CD4-positive, alpha-beta T cell (primary cell): ENCODE measurements at regions not wholly inside any gene's neighbourhood (a gene's known extent, or its start where the extent isn't known, plus 50 kb on each side); places are given as distances from the start of the nearest gene placed in this dataset.

ENCODE experiments used
- ATAC-seq: fragments of 200-7000 bp; cut with Tn5 transposase; one replicate; pipeline ENCODE4 v1.10.0; 2022; ENCODE audit warnings: mild to moderate bottlenecking; ENCODE audit not compliant: poor library complexity
- CTCF ChIA-PET: fragments of 350-600 bp; sonication (Branson Sonifier 250); formaldehyde crosslinking; loops from one replicate; lab custom pipeline; 2021; ENCODE audit warnings: antibody characterized with exemption, inconsistent platforms; lab: Charles Lee
- POLR2A ChIA-PET: fragments of 350-600 bp; sonication (Branson Sonifier 250); formaldehyde crosslinking; loops from one replicate; lab custom pipeline; 2021; ENCODE audit warnings: antibody characterized with exemption, inconsistent platforms; lab: Charles Lee
- DNase-seq, 14 experiments: peaks; one replicate each; pipeline ENCODE4 v3.0.0-alpha.2; 2013 to 2020; ENCODE audit warnings: mixed read lengths in 2 of 14
- H3K27ac ChIP-seq, 2 donors: one replicate each; pipeline versions ENCODE4 v1.5.1 to v1.7.0; 2013; ENCODE audit warnings: low read length in 2 of 2, low read depth in 1 of 2, mild to moderate bottlenecking in 1 of 2
- H3K27me3 ChIP-seq, 2 experiments: 1 replicate in 1 of 2; 2 replicates in 1 of 2; pipeline versions ENCODE4 v1.6.1 to v1.7.0; 2013; ENCODE audit warnings: low read length in 2 of 2, control low read depth in 1 of 2, mild to moderate bottlenecking in 1 of 2, moderate library complexity in 1 of 2; ENCODE audit not compliant: insufficient read depth in 2 of 2, control insufficient read depth in 1 of 2
- H3K36me3 ChIP-seq: one replicate; pipeline ENCODE4 v1.6.1; 2013; ENCODE audit warnings: low read length, control low read depth; ENCODE audit not compliant: insufficient read depth
- H3K4me1 ChIP-seq: one replicate; pipeline ENCODE4 v1.6.1; 2013; ENCODE audit warnings: low read length, control low read depth; ENCODE audit not compliant: insufficient read depth
- H3K4me3 ChIP-seq: one replicate; pipeline ENCODE4 v1.5.1; 2013; ENCODE audit warnings: mild to moderate bottlenecking, low read length, moderate library complexity
- H3K9me3 ChIP-seq, 2 experiments: 1 replicate in 1 of 2; 2 replicates in 1 of 2; pipeline versions ENCODE4 v1.6.1 to v1.7.0; 2013; ENCODE audit warnings: low read length in 2 of 2, mild to moderate bottlenecking in 2 of 2, control low read depth in 1 of 2, moderate library complexity in 1 of 2; ENCODE audit not compliant: control insufficient read depth in 1 of 2, insufficient read depth in 1 of 2
- H3K27ac Mint-ChIP-seq: one replicate; pipeline ENCODE4 v1.8.0; 2020; ENCODE audit warnings: mixed read lengths
- H3K27me3 Mint-ChIP-seq: one replicate; pipeline ENCODE4 v1.8.0; 2021; ENCODE audit warnings: mixed read lengths
- H3K36me3 Mint-ChIP-seq: one replicate; pipeline ENCODE4 v1.8.0; 2021; ENCODE audit warnings: low read depth, mixed read lengths
- H3K4me1 Mint-ChIP-seq: one replicate; pipeline ENCODE4 v1.8.0; 2021; ENCODE audit warnings: low read depth, mixed read lengths
- H3K4me3 Mint-ChIP-seq: one replicate; pipeline ENCODE4 v1.8.0; 2020; ENCODE audit warnings: mild to moderate bottlenecking, mixed read lengths
- H3K9me3 Mint-ChIP-seq: one replicate; pipeline ENCODE4 v1.8.0; 2020; ENCODE audit warnings: mixed read lengths
- intact Hi-C, 2 experiments: fragments of 100-400 bp; cut with DNase I in 1 of 2; cut with micrococcal nuclease in 1 of 2; formaldehyde crosslinking; loops; one replicate each; pipeline versions ENCODE4 v1.15.1 to v1.9.0; 2023 to 2025; cut with DNase I, micrococcal nuclease
- TF ChIP-seq, protein P1 (sequence below): fragments of 200-600 bp; IDR thresholded peaks from one replicate; pipeline ENCODE4 v1.8.0; 2022; ENCODE audit warnings: antibody characterized with exemption, mild to moderate bottlenecking

GRCh38 chr12:95390192-95390591, 83.8 kb upstream of the METAP2 start:
- no peak overlapping the region for H3K4me3 ChIP-seq
- DNase-seq (no peak), ATAC-seq (no peak)
- no peaks in the 10 kb centered on the region for H3K4me1 ChIP-seq
- POLR2A ChIA-PET: no interaction called here
- Mint-ChIP-seq H3K27me3 (no peaks in the 10 kb centered on the region), H3K4me3 (no peak overlapping the region), H3K4me1 (no peaks in the 10 kb centered on the region), H3K36me3 (no peaks in the 10 kb centered on the region), H3K27ac (no peak overlapping the region), H3K9me3 (no peaks in the 10 kb centered on the region)
- CTCF ChIA-PET: interaction anchor here (0.7 kb wide), 1 partner anchor 162 kb away, joined by 3 read pairs; no protein-coding TSS in a partner anchor
- peaks cover 9 to 10% of the 10 kb centered on the region in 2 experiments for H3K9me3 ChIP-seq
- no peaks in the 10 kb centered on the region for H3K27me3 ChIP-seq
- TF ChIP-seq, protein P1, sequence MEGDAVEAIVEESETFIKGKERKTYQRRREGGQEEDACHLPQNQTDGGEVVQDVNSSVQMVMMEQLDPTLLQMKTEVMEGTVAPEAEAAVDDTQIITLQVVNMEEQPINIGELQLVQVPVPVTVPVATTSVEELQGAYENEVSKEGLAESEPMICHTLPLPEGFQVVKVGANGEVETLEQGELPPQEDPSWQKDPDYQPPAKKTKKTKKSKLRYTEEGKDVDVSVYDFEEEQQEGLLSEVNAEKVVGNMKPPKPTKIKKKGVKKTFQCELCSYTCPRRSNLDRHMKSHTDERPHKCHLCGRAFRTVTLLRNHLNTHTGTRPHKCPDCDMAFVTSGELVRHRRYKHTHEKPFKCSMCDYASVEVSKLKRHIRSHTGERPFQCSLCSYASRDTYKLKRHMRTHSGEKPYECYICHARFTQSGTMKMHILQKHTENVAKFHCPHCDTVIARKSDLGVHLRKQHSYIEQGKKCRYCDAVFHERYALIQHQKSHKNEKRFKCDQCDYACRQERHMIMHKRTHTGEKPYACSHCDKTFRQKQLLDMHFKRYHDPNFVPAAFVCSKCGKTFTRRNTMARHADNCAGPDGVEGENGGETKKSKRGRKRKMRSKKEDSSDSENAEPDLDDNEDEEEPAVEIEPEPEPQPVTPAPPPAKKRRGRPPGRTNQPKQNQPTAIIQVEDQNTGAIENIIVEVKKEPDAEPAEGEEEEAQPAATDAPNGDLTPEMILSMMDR: no peak
- H3K27ac ChIP-seq: no peak overlapping the region
- intact Hi-C loops: no loop called here
- H3K36me3 ChIP-seq: no peaks in the 10 kb centered on the region

GRCh38 chr12:95390932-95391331, 83.0 kb upstream of the METAP2 start:
- intact Hi-C loops: no loop called here
- TF ChIP-seq, protein P1: no peak
- ChIA-PET CTCF (no interaction called here), POLR2A (no interaction called here)
- peaks cover 1% of the 10 kb centered on the region for H3K27me3 Mint-ChIP-seq
- H3K4me1 ChIP-seq: no peaks in the 10 kb centered on the region
- no peak for DNase-seq
- no peak overlapping the region for H3K4me3 Mint-ChIP-seq
- no peak overlapping the region for H3K27ac ChIP-seq
- no peaks in the 10 kb centered on the region for H3K4me1 Mint-ChIP-seq
- H3K4me3 ChIP-seq: no peak overlapping the region
- ATAC-seq: no peak
- no peaks in the 10 kb centered on the region for H3K36me3 ChIP-seq
- H3K27me3 ChIP-seq: no peaks in the 10 kb centered on the region
- peaks cover 9 to 10% of the 10 kb centered on the region in 2 experiments for H3K9me3 ChIP-seq
- no peaks in the 10 kb centered on the region for H3K9me3 Mint-ChIP-seq
- H3K36me3 Mint-ChIP-seq: no peaks in the 10 kb centered on the region
- no peak overlapping the region for H3K27ac Mint-ChIP-seq

GRCh38 chr12:95393191-95393790, 80.7 kb upstream of the METAP2 start:
- Mint-ChIP-seq H3K36me3 (no peaks in the 10 kb centered on the region), H3K27ac (no peak overlapping the region)
- intact Hi-C loops: no loop called here

More at GRCh38 chr12:95393191-95393790, 80.7 kb upstream of the METAP2 start:
- peaks cover 0 to 2% of the 10 kb centered on the region in 2 experiments for H3K27me3 ChIP-seq
- no peaks in the 10 kb centered on the region for H3K4me1 ChIP-seq
- Mint-ChIP-seq H3K9me3 (no peaks in the 10 kb centered on the region), H3K27me3 (peaks cover 11% of the 10 kb centered on the region), H3K4me3 (no peak overlapping the region), H3K4me1 (no peaks in the 10 kb centered on the region)
- DNase-seq: no peak
- H3K36me3 ChIP-seq: no peaks in the 10 kb centered on the region
- no peak overlapping the region for H3K4me3 ChIP-seq
- TF ChIP-seq, protein P1: no peak
- ChIA-PET POLR2A (interaction anchor here (1.9 kb wide), 1 partner anchor 49 kb away, joined by 4 read pairs; no protein-coding TSS in a partner anchor), CTCF (no interaction called here)
- peaks cover 9 to 10% of the 10 kb centered on the region in 2 experiments for H3K9me3 ChIP-seq
- H3K27ac ChIP-seq: no peak overlapping the region
- no peak for ATAC-seq
